Suprapubic skin (tissue), 4 donors: ENCODE measurements at regions not wholly inside any gene's neighbourhood (a gene's known extent, or its start where the extent isn't known, plus 50 kb on each side); places are given as distances from the start of the nearest gene placed in this dataset.
"Not testable (repeated sequence)": the region's sequence is repeated elsewhere in the genome, so short reads cannot be mapped to it uniquely, and the experiment has no call there.

Experiments
- EP300 ChIP-seq: sonication (generic); formaldehyde crosslinking; IDR thresholded peaks from one replicate; pipeline ENCODE4 v1.6.1; 2017; ENCODE audit warnings: antibody characterized with exemption
- POLR2AphosphoS5 ChIP-seq, 3 donors: sonication (generic); formaldehyde crosslinking; IDR thresholded peaks; one replicate each; pipeline ENCODE4 v1.6.1; 2017; ENCODE audit warnings: antibody characterized with exemption in 3 of 3
- TF ChIP-seq, protein P1 (sequence below), 2 donors: fragments of 200-600 bp in 1 of 2; fragments of 450-650 bp in 1 of 2; sonication (generic) in 1 of 2; IDR thresholded peaks; one replicate each; pipeline ENCODE4 v1.5.1; 2016 to 2019; ENCODE audit warnings: antibody characterized with exemption in 2 of 2, mild to moderate bottlenecking in 1 of 2, moderate library complexity in 1 of 2

DNA sequence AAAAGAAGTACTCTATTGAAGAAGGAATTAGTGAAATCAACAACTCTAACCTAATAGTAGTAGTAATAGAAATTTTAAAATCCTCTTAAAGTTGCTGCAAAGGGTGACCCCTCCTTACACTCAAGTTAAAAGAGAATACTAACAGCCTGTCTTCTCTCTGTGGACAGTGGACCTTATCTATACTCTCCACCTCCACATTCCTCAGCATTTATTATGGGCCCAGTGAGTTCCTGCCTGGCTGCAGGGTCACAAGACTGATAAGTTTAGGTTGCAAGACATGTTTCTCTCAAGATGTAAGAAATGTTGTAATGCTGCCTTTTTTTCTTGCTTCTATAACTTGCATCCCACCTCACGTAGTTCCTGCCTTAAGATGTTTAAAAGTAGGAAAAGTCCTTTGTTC, 880.6 kb downstream of the PDCD6IP start:
- TF ChIP-seq, protein P1, sequence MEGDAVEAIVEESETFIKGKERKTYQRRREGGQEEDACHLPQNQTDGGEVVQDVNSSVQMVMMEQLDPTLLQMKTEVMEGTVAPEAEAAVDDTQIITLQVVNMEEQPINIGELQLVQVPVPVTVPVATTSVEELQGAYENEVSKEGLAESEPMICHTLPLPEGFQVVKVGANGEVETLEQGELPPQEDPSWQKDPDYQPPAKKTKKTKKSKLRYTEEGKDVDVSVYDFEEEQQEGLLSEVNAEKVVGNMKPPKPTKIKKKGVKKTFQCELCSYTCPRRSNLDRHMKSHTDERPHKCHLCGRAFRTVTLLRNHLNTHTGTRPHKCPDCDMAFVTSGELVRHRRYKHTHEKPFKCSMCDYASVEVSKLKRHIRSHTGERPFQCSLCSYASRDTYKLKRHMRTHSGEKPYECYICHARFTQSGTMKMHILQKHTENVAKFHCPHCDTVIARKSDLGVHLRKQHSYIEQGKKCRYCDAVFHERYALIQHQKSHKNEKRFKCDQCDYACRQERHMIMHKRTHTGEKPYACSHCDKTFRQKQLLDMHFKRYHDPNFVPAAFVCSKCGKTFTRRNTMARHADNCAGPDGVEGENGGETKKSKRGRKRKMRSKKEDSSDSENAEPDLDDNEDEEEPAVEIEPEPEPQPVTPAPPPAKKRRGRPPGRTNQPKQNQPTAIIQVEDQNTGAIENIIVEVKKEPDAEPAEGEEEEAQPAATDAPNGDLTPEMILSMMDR (IDR thresholded peaks at IDR 0.05): not testable (repeated sequence)
- TF ChIP-seq POLR2AphosphoS5 (IDR thresholded peaks at IDR 0.05); EP300: not testable (repeated sequence)
